IPS DF 6.9 (cell line): ENCODE measurements at regions not wholly inside any gene's neighbourhood (a gene's known extent, or its start where the extent isn't known, plus 50 kb on each side); places are given as distances from the start of the nearest gene placed in this dataset.

ENCODE experiments used
- DNase-seq: peaks from one replicate; pipeline ENCODE4 v3.0.0-alpha.2; 2013; ENCODE audit warnings: low read depth, low spot score
- H3K27ac ChIP-seq: one replicate; pipeline ENCODE4 v1.5.1; 2013; ENCODE audit warnings: low read length, control low read depth
- H3K27me3 ChIP-seq: 2 replicates; pipeline ENCODE4 v1.6.1; 2013; ENCODE audit warnings: mild to moderate bottlenecking, low read length; ENCODE audit not compliant: control insufficient read depth, insufficient read depth
- H3K36me3 ChIP-seq: 2 replicates; pipeline ENCODE4 v1.6.1; 2013; ENCODE audit warnings: low read length; ENCODE audit not compliant: control insufficient read depth, insufficient read depth
- H3K4me1 ChIP-seq: 2 replicates; pipeline ENCODE4 v1.6.1; 2013; ENCODE audit warnings: low read length; ENCODE audit not compliant: control insufficient read depth, insufficient read depth
- H3K4me3 ChIP-seq: 2 replicates; pipeline ENCODE4 v1.5.1; 2013; ENCODE audit warnings: mild to moderate bottlenecking, low read length
- H3K9me3 ChIP-seq: 2 replicates; pipeline ENCODE4 v1.6.1; 2013; ENCODE audit warnings: low read length, inconsistent platforms; ENCODE audit not compliant: control insufficient read depth, insufficient read depth
- WGBS: extraction: QIAGEN DNeasy Blood & Tissue Kit; methylation state at CpG from one replicate; pipeline ENCODE4 v1.1.7; 2013; ENCODE audit warnings: mixed read lengths, missing lambda C conversion rate; ENCODE audit not compliant: insufficient read length, insufficient coverage; 5-methylcytosine and 5-hydroxymethylcytosine counted together

- DNase-seq = no peak
- no CpG with 5 or more reads among the region's 3 CpGs for WGBS
- no peak overlapping the region for H3K27ac ChIP-seq
- H3K36me3 ChIP-seq = no peaks in the 10 kb centered on the region
- H3K9me3 ChIP-seq = no peaks in the 10 kb centered on the region
- H3K27me3 ChIP-seq = no peaks in the 10 kb centered on the region
- no peak overlapping the region for H3K4me3 ChIP-seq
- no peaks in the 10 kb centered on the region for H3K4me1 ChIP-seq
Observed at GRCh38 chr3:116980099-116980498, 270.5 kb downstream of the TUSC7 start.

DNA sequence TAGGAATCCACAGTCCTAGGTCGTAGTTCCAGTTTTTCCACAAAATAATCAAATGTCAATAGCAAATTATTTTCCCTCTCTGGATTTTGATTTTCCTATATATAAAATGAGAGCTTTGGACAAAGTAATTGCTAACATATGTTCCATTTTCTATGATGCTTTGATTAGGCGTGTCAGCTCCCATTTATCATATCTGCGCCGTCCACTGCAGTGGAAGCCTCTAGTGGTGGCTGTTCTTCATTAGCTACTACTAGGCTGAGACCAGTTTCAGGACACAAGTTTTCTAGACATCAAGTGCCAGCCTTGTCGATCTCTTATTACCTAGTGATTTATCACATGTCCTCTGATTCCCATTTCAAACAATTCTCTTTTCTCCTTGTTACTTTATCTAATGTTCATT, 271.5 kb downstream of the TUSC7 start:
- no peaks in the 10 kb centered on the region for H3K9me3 ChIP-seq
- no peak for DNase-seq
- H3K27ac ChIP-seq = no peak overlapping the region
- no peak overlapping the region for H3K4me3 ChIP-seq
- WGBS = no CpG with 5 or more reads among the region's 5 CpGs
- no peaks in the 10 kb centered on the region for H3K4me1 ChIP-seq
- no peaks in the 10 kb centered on the region for H3K27me3 ChIP-seq
- H3K36me3 ChIP-seq = no peaks in the 10 kb centered on the region

DNA sequence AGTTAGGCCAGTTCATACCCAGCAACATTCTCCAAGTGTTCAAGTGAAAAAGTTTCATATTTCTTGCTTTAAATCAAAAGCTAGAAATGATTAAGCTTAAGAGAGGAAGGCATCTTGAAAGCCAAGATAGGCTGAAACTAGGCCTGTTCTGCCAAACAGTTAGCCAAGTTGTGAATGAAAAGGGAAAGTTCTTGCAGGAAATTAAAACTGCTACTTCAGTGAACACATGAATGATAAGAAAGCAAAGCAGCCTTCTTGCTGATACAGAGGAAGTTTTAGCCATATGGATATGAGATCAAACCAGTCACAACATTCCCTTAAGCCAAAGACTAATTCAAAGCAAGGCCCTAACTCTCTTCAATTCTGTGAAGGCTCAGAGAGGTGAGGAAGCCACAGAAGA, 274.7 kb downstream of the TUSC7 start:
- DNase-seq = no peak
- no peak overlapping the region for H3K4me3 ChIP-seq
- no peaks in the 10 kb centered on the region for H3K9me3 ChIP-seq
- no peaks in the 10 kb centered on the region for H3K27me3 ChIP-seq
- no peak overlapping the region for H3K27ac ChIP-seq
- no peaks in the 10 kb centered on the region for H3K36me3 ChIP-seq
- H3K4me1 ChIP-seq = no peaks in the 10 kb centered on the region

DNA sequence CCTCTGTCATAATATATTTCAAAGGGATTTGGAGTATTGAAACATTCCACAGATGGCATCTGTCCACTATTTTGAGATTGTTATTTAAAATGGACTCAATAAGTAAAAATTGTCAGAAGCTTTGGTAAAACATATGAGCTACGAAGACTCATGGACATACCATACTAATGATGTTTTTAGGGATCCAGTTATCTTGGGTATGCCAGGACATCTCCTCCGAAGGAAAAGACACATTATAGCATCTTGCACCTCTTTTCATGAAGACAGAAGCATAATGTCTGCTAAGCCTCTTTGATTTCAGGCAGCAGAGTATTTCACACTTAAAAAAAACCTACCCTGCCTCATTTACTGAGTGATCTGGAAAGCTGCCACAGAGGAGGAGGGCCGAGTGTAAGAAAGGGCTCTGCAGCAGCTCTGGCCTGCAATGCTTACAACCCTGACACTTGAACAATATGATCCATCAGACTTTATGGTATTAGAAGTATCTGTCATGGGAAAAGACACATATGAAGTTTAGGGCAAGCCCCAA, 284.8 kb downstream of the TUSC7 start:
- H3K27me3 ChIP-seq = no peaks in the 10 kb centered on the region
- H3K4me1 ChIP-seq = no peaks in the 10 kb centered on the region
- no peak overlapping the region for H3K4me3 ChIP-seq
- H3K9me3 ChIP-seq = no peaks in the 10 kb centered on the region
- H3K27ac ChIP-seq = no peak overlapping the region
- no peak for DNase-seq
- WGBS = no CpG with 5 or more reads among the region's 3 CpGs
- H3K36me3 ChIP-seq = no peaks in the 10 kb centered on the region

DNA sequence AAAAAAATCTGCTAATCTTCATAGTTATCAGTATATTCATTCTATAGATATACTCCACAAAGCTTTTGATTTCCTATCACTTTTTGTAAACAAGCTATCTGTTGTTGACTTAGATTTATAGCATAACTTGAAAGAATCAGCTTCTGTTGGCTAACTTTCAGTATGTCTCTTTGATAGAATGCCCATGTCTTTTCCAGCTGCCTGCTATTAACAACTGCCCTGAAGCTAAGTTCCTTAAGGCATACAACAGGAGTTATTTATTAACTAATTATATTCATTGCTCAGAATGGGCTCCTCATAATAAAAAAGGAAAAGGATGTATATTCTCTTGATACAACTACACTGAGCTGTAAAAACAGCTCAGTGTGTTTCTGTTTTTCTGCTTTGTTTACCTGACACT, 293.9 kb downstream of the TUSC7 start:
- H3K27me3 ChIP-seq = no peaks in the 10 kb centered on the region
- no peaks in the 10 kb centered on the region for H3K9me3 ChIP-seq
- no peak overlapping the region for H3K27ac ChIP-seq
- H3K4me1 ChIP-seq = no peaks in the 10 kb centered on the region
- no peak for DNase-seq
- H3K36me3 ChIP-seq = no peaks in the 10 kb centered on the region
- H3K4me3 ChIP-seq = no peak overlapping the region

DNA sequence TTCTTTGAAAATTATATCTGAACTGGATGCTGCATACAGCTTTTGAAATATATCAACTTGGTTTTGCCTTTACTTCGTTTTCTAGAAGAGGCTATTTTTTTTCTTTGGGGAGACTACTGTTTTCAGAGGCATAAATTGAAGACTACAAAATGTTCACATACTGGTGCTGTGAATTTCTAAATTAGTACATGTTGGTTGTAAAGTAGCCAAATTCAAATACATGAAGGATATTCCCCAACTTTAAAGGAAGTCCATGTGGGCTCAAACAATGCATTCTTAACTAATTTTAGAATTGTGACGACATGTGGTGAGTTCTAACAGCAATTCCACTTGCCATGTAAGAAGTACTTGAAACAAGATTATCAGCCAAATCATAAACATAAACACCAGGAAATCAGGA, 295.7 kb downstream of the TUSC7 start:
- no peaks in the 10 kb centered on the region for H3K36me3 ChIP-seq
- no peaks in the 10 kb centered on the region for H3K9me3 ChIP-seq
- H3K4me3 ChIP-seq = no peak overlapping the region
- no peak overlapping the region for H3K27ac ChIP-seq
- H3K27me3 ChIP-seq = no peaks in the 10 kb centered on the region
- no peaks in the 10 kb centered on the region for H3K4me1 ChIP-seq
- DNase-seq = no peak
- WGBS = no CpG with 5 or more reads among the region's 2 CpGs

GRCh38 chr3:117005911-117006522, 296.4 kb downstream of the TUSC7 start:
- H3K4me1 ChIP-seq = no peaks in the 10 kb centered on the region
- H3K9me3 ChIP-seq = no peaks in the 10 kb centered on the region
- no peaks in the 10 kb centered on the region for H3K27me3 ChIP-seq
- no peak for DNase-seq
- H3K27ac ChIP-seq = no peak overlapping the region
- no peak overlapping the region for H3K4me3 ChIP-seq
- WGBS = no CpG with 5 or more reads among the region's 2 CpGs
- H3K36me3 ChIP-seq = no peaks in the 10 kb centered on the region

DNA sequence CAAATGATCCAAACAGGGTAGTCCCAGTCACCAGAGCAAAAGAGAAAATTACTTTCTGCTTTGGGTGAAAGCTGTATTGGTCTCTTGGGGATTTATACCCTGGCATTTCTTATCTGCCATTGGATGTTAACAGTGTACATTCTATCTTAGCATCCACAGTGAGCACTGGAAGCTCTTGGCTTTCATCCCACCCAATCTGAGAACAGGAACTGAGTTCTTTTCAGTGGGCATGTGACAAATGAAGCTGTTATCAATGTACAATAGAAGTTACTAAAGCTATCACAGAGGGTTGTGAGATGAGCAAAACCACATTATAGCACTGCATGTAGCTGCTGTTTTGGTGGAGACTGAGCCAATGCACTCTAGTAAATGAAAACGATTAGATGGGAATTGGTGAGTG, 300.7 kb downstream of the TUSC7 start:
- WGBS = no CpG with 5 or more reads among the region's 1 CpG
- H3K9me3 ChIP-seq = no peaks in the 10 kb centered on the region
- H3K36me3 ChIP-seq = no peaks in the 10 kb centered on the region
- no peak overlapping the region for H3K27ac ChIP-seq
- DNase-seq = no peak
- no peaks in the 10 kb centered on the region for H3K4me1 ChIP-seq
- no peak overlapping the region for H3K4me3 ChIP-seq
- H3K27me3 ChIP-seq = no peaks in the 10 kb centered on the region

- Histone ChIP-seq H3K36me3 (no peaks in the 10 kb centered on the region), H3K9me3 (no peaks in the 10 kb centered on the region), H3K27me3 (no peaks in the 10 kb centered on the region), H3K4me1 (no peaks in the 10 kb centered on the region), H3K27ac (no peak overlapping the region), H3K4me3 (no peak overlapping the region)
- DNase-seq = no peak
- no CpG with 5 or more reads among the region's 7 CpGs for WGBS
Observed at GRCh38 chr3:117011687-117012250, 302.2 kb downstream of the TUSC7 start.

- no peaks in the 10 kb centered on the region for H3K9me3 ChIP-seq
- H3K27ac ChIP-seq = no peak overlapping the region
- no peaks in the 10 kb centered on the region for H3K4me1 ChIP-seq
- H3K36me3 ChIP-seq = no peaks in the 10 kb centered on the region
- no peaks in the 10 kb centered on the region for H3K27me3 ChIP-seq
- no peak overlapping the region for H3K4me3 ChIP-seq
- no CpG with 5 or more reads among the region's 2 CpGs for WGBS
- DNase-seq = peak; percentile 16
Observed at GRCh38 chr3:117016378-117016777, 306.8 kb downstream of the TUSC7 start.
